PC-3 (cell line): ENCODE measurements at regions not wholly inside any gene's neighbourhood (a gene's known extent, or its start where the extent isn't known, plus 50 kb on each side); places are given as distances from the start of the nearest gene placed in this dataset.

ENCODE experiments used
- EZH2 ChIP-seq: fragments of 300-600 bp; sonication (generic); IDR thresholded peaks from one replicate; pipeline ENCODE4 v1.6.1; 2017; ENCODE audit warnings: antibody characterized with exemption, mild to moderate bottlenecking, low read length; ENCODE audit not compliant: unreplicated experiment
- EZH2phosphoT487 ChIP-seq: fragments of 300-600 bp; sonication (generic); IDR thresholded peaks from 2 replicates; pipeline ENCODE4 v1.6.1; 2018; ENCODE audit warnings: mild to moderate bottlenecking, antibody characterized with exemption, low read length, borderline replicate concordance
- TF ChIP-seq, protein P1 (sequence below): fragments of 300-600 bp; sonication (generic); conservative IDR thresholded peaks from 2 replicates; pipeline ENCODE4 v1.5.1; 2017; ENCODE audit warnings: antibody characterized with exemption, low read depth, mild to moderate bottlenecking, low read length

DNA sequence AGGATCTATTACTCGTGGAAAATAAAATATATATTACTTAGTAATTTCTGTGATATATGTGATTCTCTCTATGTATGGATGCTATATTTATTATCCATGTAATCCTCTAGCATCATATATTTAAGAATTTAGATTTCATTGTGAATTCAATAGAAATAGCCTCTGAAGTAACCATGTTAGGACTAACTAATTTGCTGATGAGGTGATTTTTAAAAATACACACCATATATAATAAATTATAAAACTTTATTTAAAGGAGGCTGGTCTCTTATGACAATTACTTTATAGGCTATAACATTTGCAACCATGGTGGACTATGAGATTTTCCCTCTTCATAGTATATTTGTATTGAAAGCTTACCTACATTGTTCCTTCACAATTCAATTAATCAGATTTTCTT lies 424.9 kb upstream of the MGAT4C start:
- TF ChIP-seq, protein P1, sequence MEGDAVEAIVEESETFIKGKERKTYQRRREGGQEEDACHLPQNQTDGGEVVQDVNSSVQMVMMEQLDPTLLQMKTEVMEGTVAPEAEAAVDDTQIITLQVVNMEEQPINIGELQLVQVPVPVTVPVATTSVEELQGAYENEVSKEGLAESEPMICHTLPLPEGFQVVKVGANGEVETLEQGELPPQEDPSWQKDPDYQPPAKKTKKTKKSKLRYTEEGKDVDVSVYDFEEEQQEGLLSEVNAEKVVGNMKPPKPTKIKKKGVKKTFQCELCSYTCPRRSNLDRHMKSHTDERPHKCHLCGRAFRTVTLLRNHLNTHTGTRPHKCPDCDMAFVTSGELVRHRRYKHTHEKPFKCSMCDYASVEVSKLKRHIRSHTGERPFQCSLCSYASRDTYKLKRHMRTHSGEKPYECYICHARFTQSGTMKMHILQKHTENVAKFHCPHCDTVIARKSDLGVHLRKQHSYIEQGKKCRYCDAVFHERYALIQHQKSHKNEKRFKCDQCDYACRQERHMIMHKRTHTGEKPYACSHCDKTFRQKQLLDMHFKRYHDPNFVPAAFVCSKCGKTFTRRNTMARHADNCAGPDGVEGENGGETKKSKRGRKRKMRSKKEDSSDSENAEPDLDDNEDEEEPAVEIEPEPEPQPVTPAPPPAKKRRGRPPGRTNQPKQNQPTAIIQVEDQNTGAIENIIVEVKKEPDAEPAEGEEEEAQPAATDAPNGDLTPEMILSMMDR: no peak
- TF ChIP-seq EZH2 (no peak), EZH2phosphoT487 (no peak)
